C4-2B (cell line): ENCODE measurements at regions not wholly inside any gene's neighbourhood (a gene's known extent, or its start where the extent isn't known, plus 50 kb on each side); places are given as distances from the start of the nearest gene placed in this dataset.

Source experiments
- ZFX ChIP-seq: fragments of 450-650 bp; IDR thresholded peaks from 2 replicates; pipeline ENCODE4 v1.6.1; 2017
- TF ChIP-seq, protein P1 (sequence below): fragments of 450-650 bp; conservative IDR thresholded peaks from 2 replicates; pipeline ENCODE4 v1.5.1; 2017; ENCODE audit warnings: mild to moderate bottlenecking

GRCh38 chr12:75765170-75766059 is 254.0 kb upstream of the KRR1 start:
- TF ChIP-seq, protein P1, sequence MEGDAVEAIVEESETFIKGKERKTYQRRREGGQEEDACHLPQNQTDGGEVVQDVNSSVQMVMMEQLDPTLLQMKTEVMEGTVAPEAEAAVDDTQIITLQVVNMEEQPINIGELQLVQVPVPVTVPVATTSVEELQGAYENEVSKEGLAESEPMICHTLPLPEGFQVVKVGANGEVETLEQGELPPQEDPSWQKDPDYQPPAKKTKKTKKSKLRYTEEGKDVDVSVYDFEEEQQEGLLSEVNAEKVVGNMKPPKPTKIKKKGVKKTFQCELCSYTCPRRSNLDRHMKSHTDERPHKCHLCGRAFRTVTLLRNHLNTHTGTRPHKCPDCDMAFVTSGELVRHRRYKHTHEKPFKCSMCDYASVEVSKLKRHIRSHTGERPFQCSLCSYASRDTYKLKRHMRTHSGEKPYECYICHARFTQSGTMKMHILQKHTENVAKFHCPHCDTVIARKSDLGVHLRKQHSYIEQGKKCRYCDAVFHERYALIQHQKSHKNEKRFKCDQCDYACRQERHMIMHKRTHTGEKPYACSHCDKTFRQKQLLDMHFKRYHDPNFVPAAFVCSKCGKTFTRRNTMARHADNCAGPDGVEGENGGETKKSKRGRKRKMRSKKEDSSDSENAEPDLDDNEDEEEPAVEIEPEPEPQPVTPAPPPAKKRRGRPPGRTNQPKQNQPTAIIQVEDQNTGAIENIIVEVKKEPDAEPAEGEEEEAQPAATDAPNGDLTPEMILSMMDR = no peak
- TF ChIP-seq ZFX = no peak
